Stimulated activated CD8-positive, alpha-beta memory T cell treated with anti-CD3 and anti-CD28 coated beads, Interleukin-15, amount 100 ng/mL, for 48 hours (primary cell): ENCODE measurements at regions not wholly inside any gene's neighbourhood (a gene's known extent, or its start where the extent isn't known, plus 50 kb on each side); places are given as distances from the start of the nearest gene placed in this dataset.
"Not testable (repeated sequence)": the region's sequence is repeated elsewhere in the genome, so short reads cannot be mapped to it uniquely, and the experiment has no call there.

Experiments
- DNase-seq, 2 donors: peaks; one replicate each; pipeline ENCODE4 v3.0.0-alpha.2; 2020; ENCODE audit warnings: low read depth in 2 of 2

- no peak for DNase-seq
Observed at GRCh38 chr1:79150576-79150975, 144.0 kb upstream of the ADGRL4 start.

GRCh38 chr1:79138227-79138626 is 131.7 kb upstream of the ADGRL4 start:
- not testable (repeated sequence) for DNase-seq

- no peak for DNase-seq
Observed at GRCh38 chr1:79133774-79134364, 127.3 kb upstream of the ADGRL4 start.

GRCh38 chr1:79131626-79132025 is 125.1 kb upstream of the ADGRL4 start:
- DNase-seq, result no peak

- DNase-seq, result no peak
Observed at GRCh38 chr1:79129914-79130313, 123.4 kb upstream of the ADGRL4 start.

- no peak for DNase-seq
Observed at GRCh38 chr1:79128722-79129121, 122.2 kb upstream of the ADGRL4 start.

- no peak for DNase-seq
Observed at GRCh38 chr1:79124756-79125155, 118.2 kb upstream of the ADGRL4 start.

GRCh38 chr1:79122521-79122920 is 116.0 kb upstream of the ADGRL4 start:
- no peak for DNase-seq

- DNase-seq, result no peak
Observed at GRCh38 chr1:79117376-79117775, 110.8 kb upstream of the ADGRL4 start.

GRCh38 chr1:79113836-79114235 is 107.3 kb upstream of the ADGRL4 start:
- no peak for DNase-seq

- DNase-seq, result no peak
Observed at GRCh38 chr1:79110749-79111148, 104.2 kb upstream of the ADGRL4 start.

- no peak for DNase-seq
Observed at GRCh38 chr1:79109445-79109844, 102.9 kb upstream of the ADGRL4 start.

- DNase-seq, result no peak
Observed at GRCh38 chr1:79105500-79105899, 99.0 kb upstream of the ADGRL4 start.

- DNase-seq, result no peak
Observed at GRCh38 chr1:79104617-79105016, 98.1 kb upstream of the ADGRL4 start.

- DNase-seq, result no peak
Observed at GRCh38 chr1:79100385-79100784, 93.9 kb upstream of the ADGRL4 start.

GRCh38 chr1:79090985-79091384 is 84.5 kb upstream of the ADGRL4 start:
- no peak for DNase-seq

- no peak for DNase-seq
Observed at GRCh38 chr1:79089946-79090345, 83.4 kb upstream of the ADGRL4 start.

- no peak for DNase-seq
Observed at GRCh38 chr1:79082233-79082632, 75.7 kb upstream of the ADGRL4 start.

- no peak for DNase-seq
Observed at GRCh38 chr1:79079770-79080169, 73.2 kb upstream of the ADGRL4 start.

GRCh38 chr1:79074975-79075374 is 68.4 kb upstream of the ADGRL4 start:
- no peak for DNase-seq

- no peak for DNase-seq
Observed at GRCh38 chr1:79069828-79070227, 63.3 kb upstream of the ADGRL4 start.

- DNase-seq, result no peak
Observed at GRCh38 chr1:79059341-79059740, 52.8 kb upstream of the ADGRL4 start.
